Thyroid gland (tissue), 4 donors: ENCODE measurements at regions not wholly inside any gene's neighbourhood (a gene's known extent, or its start where the extent isn't known, plus 50 kb on each side); places are given as distances from the start of the nearest gene placed in this dataset.

Source experiments
- POLR2A ChIP-seq, 2 donors: fragments of 450-650 bp; IDR thresholded peaks; one replicate each; pipeline ENCODE4 v1.6.1; 2017; ENCODE audit warnings: antibody characterized with exemption in 2 of 2, mild to moderate bottlenecking in 2 of 2, moderate library complexity in 1 of 2
- TF ChIP-seq, protein P1 (sequence below), 6 experiments: fragments of 200-600 bp in 3 of 6; fragments of 450-650 bp in 3 of 6; sonication (generic) in 3 of 6; IDR thresholded peaks; one replicate each; pipeline ENCODE4 v1.5.1; 2016 to 2019; ENCODE audit warnings: antibody characterized with exemption in 6 of 6, mild to moderate bottlenecking in 2 of 6, inconsistent platforms in 1 of 6, moderate library complexity in 1 of 6

DNA sequence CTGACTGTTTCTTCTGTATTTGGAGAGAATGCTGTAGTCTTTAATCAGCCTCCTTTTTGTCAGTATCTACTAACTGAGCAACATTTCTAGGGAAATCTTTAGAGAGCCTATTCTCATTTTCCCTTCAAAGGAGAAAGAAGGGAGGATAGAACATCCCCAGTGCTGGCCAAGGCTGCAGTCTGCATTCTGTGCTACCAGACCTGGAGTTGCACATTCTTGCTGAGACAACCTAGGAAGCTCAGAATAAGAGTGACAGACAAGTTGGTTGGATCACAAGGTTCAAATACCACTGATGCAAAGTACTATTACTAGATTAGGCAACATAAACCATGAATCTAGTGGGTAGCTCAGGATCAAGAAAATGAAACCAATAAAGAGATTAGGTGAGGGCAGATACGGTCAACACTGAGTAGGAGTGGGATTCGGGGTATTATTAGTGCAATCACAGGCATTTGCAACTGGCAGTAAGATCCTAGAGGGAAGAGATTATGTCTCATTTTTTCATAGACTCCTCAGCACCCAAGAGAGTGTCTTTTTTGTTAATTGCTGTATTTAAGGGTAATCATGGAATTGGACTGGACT lies 213.5 kb upstream of the FAM83B start:
- TF ChIP-seq POLR2A (IDR thresholded peaks at IDR 0.05): no peak
- TF ChIP-seq, protein P1, sequence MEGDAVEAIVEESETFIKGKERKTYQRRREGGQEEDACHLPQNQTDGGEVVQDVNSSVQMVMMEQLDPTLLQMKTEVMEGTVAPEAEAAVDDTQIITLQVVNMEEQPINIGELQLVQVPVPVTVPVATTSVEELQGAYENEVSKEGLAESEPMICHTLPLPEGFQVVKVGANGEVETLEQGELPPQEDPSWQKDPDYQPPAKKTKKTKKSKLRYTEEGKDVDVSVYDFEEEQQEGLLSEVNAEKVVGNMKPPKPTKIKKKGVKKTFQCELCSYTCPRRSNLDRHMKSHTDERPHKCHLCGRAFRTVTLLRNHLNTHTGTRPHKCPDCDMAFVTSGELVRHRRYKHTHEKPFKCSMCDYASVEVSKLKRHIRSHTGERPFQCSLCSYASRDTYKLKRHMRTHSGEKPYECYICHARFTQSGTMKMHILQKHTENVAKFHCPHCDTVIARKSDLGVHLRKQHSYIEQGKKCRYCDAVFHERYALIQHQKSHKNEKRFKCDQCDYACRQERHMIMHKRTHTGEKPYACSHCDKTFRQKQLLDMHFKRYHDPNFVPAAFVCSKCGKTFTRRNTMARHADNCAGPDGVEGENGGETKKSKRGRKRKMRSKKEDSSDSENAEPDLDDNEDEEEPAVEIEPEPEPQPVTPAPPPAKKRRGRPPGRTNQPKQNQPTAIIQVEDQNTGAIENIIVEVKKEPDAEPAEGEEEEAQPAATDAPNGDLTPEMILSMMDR (IDR thresholded peaks at IDR 0.05): no peak
